ENCODE measurements at regions not wholly inside any gene's neighbourhood (a gene's known extent, or its start where the extent isn't known, plus 50 kb on each side); places are given as distances from the start of the nearest gene placed in this dataset.
"Not testable (repeated sequence)": the region's sequence is repeated elsewhere in the genome, so short reads cannot be mapped to it uniquely, and the experiment has no call there.

DNA sequence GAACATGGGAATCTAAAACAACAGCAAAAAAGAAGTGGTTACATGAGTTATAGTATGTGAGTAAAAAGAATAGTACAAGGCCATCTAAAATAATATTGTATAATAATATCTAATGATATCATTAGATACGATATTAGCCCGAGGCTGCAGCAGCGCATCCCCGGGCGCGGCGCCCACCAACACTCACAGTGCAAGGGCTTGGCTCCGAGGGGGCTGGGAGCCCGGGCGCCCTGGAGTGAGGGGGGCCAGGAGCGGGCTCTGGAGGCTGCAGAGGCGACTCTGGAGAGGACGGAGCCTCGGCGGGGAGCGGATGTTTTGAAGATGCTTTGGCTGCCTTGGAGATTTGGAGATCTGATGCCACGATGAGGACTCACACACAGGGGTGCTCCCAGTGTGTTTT is 68.1 kb upstream of the TMEM252 start:
- Histone ChIP-seq H3K4me2 (ENCODE audit: low read length) (no peak overlapping the region), H4K20me1 (ENCODE audit: insufficient read depth, low read length) (no peaks in the 10 kb centered on the region), H3K79me2 (ENCODE audit: insufficient read depth, low read length) (no peaks in the 10 kb centered on the region), H3K27me3 (ENCODE audit: insufficient read depth, low read length) (no peaks in the 10 kb centered on the region), H3K36me3 (ENCODE audit: insufficient read depth, low read length) (no peaks in the 10 kb centered on the region), H3K9ac (ENCODE audit: low read length) (no peak overlapping the region), H3K27ac (ENCODE audit: low read depth, low read length) (no peak overlapping the region), H3K4me1 (ENCODE audit: insufficient read depth, low read length) (no peaks in the 10 kb centered on the region), H3K9me3 (ENCODE audit: insufficient read depth, low read depth, low read length) (no peaks in the 10 kb centered on the region), H3K4me3 (ENCODE audit: insufficient read depth, low read depth, low read length) (no peak overlapping the region), H2AFZ (ENCODE audit: low read depth, low read length) (no peak overlapping the region)
- H3K4me1 Mint-ChIP-seq (ENCODE audit: low read depth, unreplicated experiment) = no peaks in the 10 kb centered on the region
- peaks cover 17% of the 10 kb centered on the region for H3K27me3 Mint-ChIP-seq (ENCODE audit: low read depth, unreplicated experiment)
- DNase-seq (ENCODE audit: low read depth) (no peak), FAIRE-seq (no peak)
- H3K9me3 Mint-ChIP-seq (ENCODE audit: unreplicated experiment) = no peaks in the 10 kb centered on the region
- H3K27ac Mint-ChIP-seq (ENCODE audit: unreplicated experiment) = no peak overlapping the region
- no peak for TF ChIP-seq EZH2 (IDR thresholded peaks at IDR 0.05; ENCODE audit: insufficient read depth, low read length)
- no peak for TF ChIP-seq CTCF (IDR thresholded peaks at IDR 0.05; ENCODE audit: insufficient read depth, low read depth, low read length)
- no peak overlapping the region for H3K4me3 Mint-ChIP-seq (ENCODE audit: unreplicated experiment)
- no peaks in the 10 kb centered on the region for H3K36me3 Mint-ChIP-seq (ENCODE audit: low read depth, unreplicated experiment)

GRCh38 chr9:68609901-68610415 is 69.3 kb upstream of the TMEM252 start:
- H3K4me1 ChIP-seq (ENCODE audit: insufficient read depth, low read length) = no peaks in the 10 kb centered on the region
- H3K27ac ChIP-seq (ENCODE audit: low read depth, low read length) = no peak overlapping the region
- no peak overlapping the region for H3K4me2 ChIP-seq (ENCODE audit: low read length)
- no peaks in the 10 kb centered on the region for H3K27me3 ChIP-seq (ENCODE audit: insufficient read depth, low read length)
- Mint-ChIP-seq H3K9me3 (ENCODE audit: unreplicated experiment) (peaks cover under 1% of the 10 kb centered on the region), H3K4me1 (ENCODE audit: low read depth, unreplicated experiment) (no peaks in the 10 kb centered on the region), H3K27me3 (ENCODE audit: low read depth, unreplicated experiment) (peaks cover 17% of the 10 kb centered on the region), H3K4me3 (ENCODE audit: unreplicated experiment) (no peak overlapping the region), H3K27ac (ENCODE audit: unreplicated experiment) (no peak overlapping the region), H3K36me3 (ENCODE audit: low read depth, unreplicated experiment) (no peaks in the 10 kb centered on the region)
- FAIRE-seq (no peak), DNase-seq (ENCODE audit: low read depth) (no peak)
- H3K9ac ChIP-seq (ENCODE audit: low read length) = no peak overlapping the region
- H3K4me3 ChIP-seq (ENCODE audit: insufficient read depth, low read depth, low read length) = no peak overlapping the region
- no peaks in the 10 kb centered on the region for H3K36me3 ChIP-seq (ENCODE audit: insufficient read depth, low read length)
- H4K20me1 ChIP-seq (ENCODE audit: insufficient read depth, low read length) = no peaks in the 10 kb centered on the region
- H3K79me2 ChIP-seq (ENCODE audit: insufficient read depth, low read length) = no peaks in the 10 kb centered on the region
- no peak overlapping the region for H2AFZ ChIP-seq (ENCODE audit: low read depth, low read length)
- H3K9me3 ChIP-seq (ENCODE audit: insufficient read depth, low read depth, low read length) = peaks cover 5% of the 10 kb centered on the region
- TF ChIP-seq EZH2 (IDR thresholded peaks at IDR 0.05; ENCODE audit: insufficient read depth, low read length) = no peak
- TF ChIP-seq CTCF (IDR thresholded peaks at IDR 0.05; ENCODE audit: insufficient read depth, low read depth, low read length) = no peak

DNA sequence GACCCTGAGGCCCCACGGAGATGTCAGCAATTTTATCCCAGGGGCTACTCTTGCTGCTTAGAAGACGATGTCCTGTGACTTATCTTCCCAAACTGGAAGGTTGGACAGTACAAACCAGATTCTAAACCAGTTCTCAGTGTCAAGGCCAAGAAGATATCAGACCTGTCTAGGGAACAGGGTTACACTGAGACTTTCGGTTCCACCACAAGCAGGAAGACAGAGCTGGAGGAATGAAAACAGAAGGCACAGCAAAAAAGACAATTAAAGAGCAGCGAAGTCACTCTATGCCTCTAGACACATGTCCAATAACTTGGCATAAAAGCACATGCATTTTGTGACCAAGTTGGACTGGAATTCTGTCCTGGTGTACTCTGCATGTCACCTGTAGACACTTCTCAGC is 73.4 kb upstream of the TMEM252 start:
- Mint-ChIP-seq H3K9me3 (ENCODE audit: unreplicated experiment) (peaks cover 4% of the 10 kb centered on the region), H3K27ac (ENCODE audit: unreplicated experiment) (no peak overlapping the region), H3K27me3 (ENCODE audit: low read depth, unreplicated experiment) (peaks cover 15% of the 10 kb centered on the region), H3K4me1 (ENCODE audit: low read depth, unreplicated experiment) (no peaks in the 10 kb centered on the region), H3K36me3 (ENCODE audit: low read depth, unreplicated experiment) (no peaks in the 10 kb centered on the region), H3K4me3 (ENCODE audit: unreplicated experiment) (no peak overlapping the region)
- H3K4me1 ChIP-seq (ENCODE audit: insufficient read depth, low read length) = no peaks in the 10 kb centered on the region
- no peak overlapping the region for H3K9ac ChIP-seq (ENCODE audit: low read length)
- H3K27ac ChIP-seq (ENCODE audit: low read depth, low read length) = no peak overlapping the region
- DNase-seq (ENCODE audit: low read depth) (no peak), FAIRE-seq (no peak)
- no peaks in the 10 kb centered on the region for H3K79me2 ChIP-seq (ENCODE audit: insufficient read depth, low read length)
- no peaks in the 10 kb centered on the region for H3K36me3 ChIP-seq (ENCODE audit: insufficient read depth, low read length)
- no peak overlapping the region for H2AFZ ChIP-seq (ENCODE audit: low read depth, low read length)
- TF ChIP-seq CTCF (IDR thresholded peaks at IDR 0.05; ENCODE audit: insufficient read depth, low read depth, low read length) (no peak), EZH2 (IDR thresholded peaks at IDR 0.05; ENCODE audit: insufficient read depth, low read length) (no peak)
- H3K27me3 ChIP-seq (ENCODE audit: insufficient read depth, low read length) = no peaks in the 10 kb centered on the region
- peaks cover 8% of the 10 kb centered on the region for H3K9me3 ChIP-seq (ENCODE audit: insufficient read depth, low read depth, low read length)
- no peaks in the 10 kb centered on the region for H4K20me1 ChIP-seq (ENCODE audit: insufficient read depth, low read length)
- no peak overlapping the region for H3K4me3 ChIP-seq (ENCODE audit: insufficient read depth, low read depth, low read length)
- H3K4me2 ChIP-seq (ENCODE audit: low read length) = no peak overlapping the region

GRCh38 chr9:68617011-68617410 is 76.3 kb upstream of the TMEM252 start:
- not testable (repeated sequence) for H3K27me3 Mint-ChIP-seq (ENCODE audit: low read depth, unreplicated experiment); H3K4me3 ChIP-seq (ENCODE audit: insufficient read depth, low read depth, low read length); H3K4me1 ChIP-seq (ENCODE audit: insufficient read depth, low read length); H4K20me1 ChIP-seq (ENCODE audit: insufficient read depth, low read length); FAIRE-seq; H3K36me3 ChIP-seq (ENCODE audit: insufficient read depth, low read length); H3K36me3 Mint-ChIP-seq (ENCODE audit: low read depth, unreplicated experiment); H3K4me2 ChIP-seq (ENCODE audit: low read length); H3K79me2 ChIP-seq (ENCODE audit: insufficient read depth, low read length); H3K27ac ChIP-seq (ENCODE audit: low read depth, low read length); H3K4me1 Mint-ChIP-seq (ENCODE audit: low read depth, unreplicated experiment); H2AFZ ChIP-seq (ENCODE audit: low read depth, low read length); H3K4me3 Mint-ChIP-seq (ENCODE audit: unreplicated experiment); DNase-seq (ENCODE audit: low read depth); H3K27me3 ChIP-seq (ENCODE audit: insufficient read depth, low read length); H3K9ac ChIP-seq (ENCODE audit: low read length); H3K9me3 ChIP-seq (ENCODE audit: insufficient read depth, low read depth, low read length); H3K27ac Mint-ChIP-seq (ENCODE audit: unreplicated experiment); H3K9me3 Mint-ChIP-seq (ENCODE audit: unreplicated experiment)
